MCF 10A (cell line): ENCODE measurements at regions not wholly inside any gene's neighbourhood (a gene's known extent, or its start where the extent isn't known, plus 50 kb on each side); places are given as distances from the start of the nearest gene placed in this dataset.

Experiments used
- BruUV-seq: library from RNA; stranded (reverse); fragments of 400-500 nt; replicated peaks from 2 replicates; lab custom pipeline; 2021; lab: Mats Ljungman, UMichigan
- CTCF ChIA-PET: fragments of 300-600 bp; sonication (Branson Sonifier 250); formaldehyde crosslinking; extraction: SDS; loops from one replicate; lab custom pipeline; 2021; ENCODE audit warnings: antibody characterized with exemption, inconsistent platforms; lab: Yijun Ruan, JAX
- POLR2A ChIA-PET: fragments of 300-600, 350-650 bp; sonication (Branson Sonifier 250); formaldehyde crosslinking; extraction: SDS; loops from one replicate; lab custom pipeline; 2020; ENCODE audit warnings: antibody characterized with exemption, inconsistent platforms; lab: Yijun Ruan, JAX
- DNase-seq: peaks from one replicate; pipeline ENCODE4 v3.0.0-alpha.2; 2018; ENCODE audit not compliant: unreplicated experiment
- H3K27ac Mint-ChIP-seq: one replicate; pipeline ENCODE4 v1.8.0; 2022; ENCODE audit warnings: mild to moderate bottlenecking, low read depth, mixed read lengths; ENCODE audit not compliant: unreplicated experiment
- H3K27me3 Mint-ChIP-seq: one replicate; pipeline ENCODE4 v1.8.0; 2022; ENCODE audit warnings: mixed read lengths; ENCODE audit not compliant: insufficient read depth, unreplicated experiment
- H3K36me3 Mint-ChIP-seq: one replicate; pipeline ENCODE4 v1.8.0; 2022; ENCODE audit warnings: mild to moderate bottlenecking, moderate library complexity, mixed read lengths; ENCODE audit not compliant: insufficient read depth, unreplicated experiment
- H3K4me1 Mint-ChIP-seq: one replicate; pipeline ENCODE4 v1.8.0; 2022; ENCODE audit warnings: mixed read lengths; ENCODE audit not compliant: insufficient read depth, unreplicated experiment
- H3K4me3 Mint-ChIP-seq: one replicate; pipeline ENCODE4 v1.8.0; 2022; ENCODE audit warnings: mild to moderate bottlenecking, moderate library complexity, mixed read lengths; ENCODE audit not compliant: unreplicated experiment
- H3K9me3 Mint-ChIP-seq: one replicate; pipeline ENCODE4 v1.8.0; 2022; ENCODE audit warnings: mixed read lengths; ENCODE audit not compliant: unreplicated experiment
- intact Hi-C: fragments of 100-400 bp; cut with micrococcal nuclease; formaldehyde crosslinking; loops from 2 replicates; pipeline ENCODE4 v1.14.1; 2022
- TF ChIP-seq, protein P1 (sequence below): fragments of 200-600 bp; IDR thresholded peaks from one replicate; pipeline ENCODE4 v1.8.0; 2022; ENCODE audit warnings: antibody characterized with exemption, mild to moderate bottlenecking; ENCODE audit not compliant: unreplicated experiment

DNA sequence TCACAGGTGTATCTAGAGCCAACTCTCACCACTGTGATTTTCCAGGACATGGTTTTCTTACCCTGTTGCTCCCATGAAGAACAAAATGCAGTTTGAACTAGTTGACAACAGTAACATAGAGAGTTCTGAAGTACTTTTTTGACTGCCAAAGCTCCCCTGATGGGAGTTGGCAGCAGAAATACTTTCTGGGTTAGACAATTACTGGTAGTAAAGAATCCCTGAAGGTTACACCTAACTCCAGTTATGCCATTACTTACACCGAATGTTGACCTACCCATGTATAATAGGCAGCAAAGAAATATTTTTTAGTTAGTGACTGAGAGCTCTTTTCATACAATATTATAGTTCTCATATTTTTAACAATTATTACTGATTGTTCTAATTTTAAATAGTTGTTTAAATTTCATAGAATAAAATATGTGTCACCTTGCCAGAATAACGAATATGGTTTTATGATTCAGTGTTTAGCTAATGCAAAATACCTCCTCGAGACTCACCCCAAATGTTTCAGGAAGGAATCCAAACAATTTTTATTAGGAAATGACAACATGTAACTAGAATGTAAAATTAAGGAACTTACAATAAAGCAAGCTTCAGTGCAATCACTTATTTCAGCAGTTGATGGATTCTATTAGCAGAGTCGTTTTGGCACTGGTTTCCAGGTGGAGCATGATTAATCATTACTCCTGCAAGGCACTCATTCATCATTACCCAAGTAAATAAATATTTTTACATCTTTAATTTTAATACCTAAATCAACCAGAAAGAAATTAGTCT lies 237.6 kb downstream of the MRPL39 start:
- TF ChIP-seq, protein P1, sequence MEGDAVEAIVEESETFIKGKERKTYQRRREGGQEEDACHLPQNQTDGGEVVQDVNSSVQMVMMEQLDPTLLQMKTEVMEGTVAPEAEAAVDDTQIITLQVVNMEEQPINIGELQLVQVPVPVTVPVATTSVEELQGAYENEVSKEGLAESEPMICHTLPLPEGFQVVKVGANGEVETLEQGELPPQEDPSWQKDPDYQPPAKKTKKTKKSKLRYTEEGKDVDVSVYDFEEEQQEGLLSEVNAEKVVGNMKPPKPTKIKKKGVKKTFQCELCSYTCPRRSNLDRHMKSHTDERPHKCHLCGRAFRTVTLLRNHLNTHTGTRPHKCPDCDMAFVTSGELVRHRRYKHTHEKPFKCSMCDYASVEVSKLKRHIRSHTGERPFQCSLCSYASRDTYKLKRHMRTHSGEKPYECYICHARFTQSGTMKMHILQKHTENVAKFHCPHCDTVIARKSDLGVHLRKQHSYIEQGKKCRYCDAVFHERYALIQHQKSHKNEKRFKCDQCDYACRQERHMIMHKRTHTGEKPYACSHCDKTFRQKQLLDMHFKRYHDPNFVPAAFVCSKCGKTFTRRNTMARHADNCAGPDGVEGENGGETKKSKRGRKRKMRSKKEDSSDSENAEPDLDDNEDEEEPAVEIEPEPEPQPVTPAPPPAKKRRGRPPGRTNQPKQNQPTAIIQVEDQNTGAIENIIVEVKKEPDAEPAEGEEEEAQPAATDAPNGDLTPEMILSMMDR: no peak
- H3K4me3 Mint-ChIP-seq: peak overlapping the region; percentile 30
- H3K9me3 Mint-ChIP-seq: no peaks in the 10 kb centered on the region
- peak; percentile 1 for DNase-seq
- peaks cover 15% of the 10 kb centered on the region for H3K4me1 Mint-ChIP-seq
- TSS peak; percentile 82 for BruUV-seq
- intact Hi-C loops: loop anchor here (10.0 kb wide), 1 partner anchor 45 kb away; no protein-coding TSS in a partner anchor
- peak overlapping the region; percentile 77 for H3K27ac Mint-ChIP-seq
- H3K27me3 Mint-ChIP-seq: no peaks in the 10 kb centered on the region
- CTCF ChIA-PET: interaction anchor here (0.7 to 1.2 kb wide), 4 partner anchors 9 to 42 kb away, joined by 3 read pairs; no protein-coding TSS in a partner anchor
- peaks cover 6% of the 10 kb centered on the region for H3K36me3 Mint-ChIP-seq
- POLR2A ChIA-PET: interaction anchor here (0.7 to 1.0 kb wide), 2 partner anchors 9 to 14 kb away, joined by 3 to 4 read pairs; no protein-coding TSS in a partner anchor

DNA sequence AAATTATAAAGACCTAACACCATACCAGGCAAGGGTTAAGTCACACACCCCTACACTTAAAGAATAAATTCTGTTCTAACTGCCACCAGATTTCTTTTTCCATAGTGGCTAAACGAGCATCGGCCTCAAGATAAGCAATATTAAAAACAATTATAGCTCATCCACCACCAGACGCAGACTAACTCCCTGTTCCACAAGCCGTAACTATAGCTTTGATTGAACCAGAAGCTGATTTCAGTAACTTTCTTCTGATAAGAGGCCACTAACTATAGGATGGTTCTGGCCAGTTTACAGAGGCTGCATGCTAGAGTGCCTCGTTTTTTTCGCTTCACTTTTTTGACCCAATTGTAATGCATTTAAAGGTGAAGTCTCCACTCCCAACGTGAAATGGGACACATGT lies 238.8 kb downstream of the MRPL39 start:
- no peaks in the 10 kb centered on the region for H3K9me3 Mint-ChIP-seq
- no peaks in the 10 kb centered on the region for H3K27me3 Mint-ChIP-seq
- peaks cover 9% of the 10 kb centered on the region for H3K4me1 Mint-ChIP-seq

DNA sequence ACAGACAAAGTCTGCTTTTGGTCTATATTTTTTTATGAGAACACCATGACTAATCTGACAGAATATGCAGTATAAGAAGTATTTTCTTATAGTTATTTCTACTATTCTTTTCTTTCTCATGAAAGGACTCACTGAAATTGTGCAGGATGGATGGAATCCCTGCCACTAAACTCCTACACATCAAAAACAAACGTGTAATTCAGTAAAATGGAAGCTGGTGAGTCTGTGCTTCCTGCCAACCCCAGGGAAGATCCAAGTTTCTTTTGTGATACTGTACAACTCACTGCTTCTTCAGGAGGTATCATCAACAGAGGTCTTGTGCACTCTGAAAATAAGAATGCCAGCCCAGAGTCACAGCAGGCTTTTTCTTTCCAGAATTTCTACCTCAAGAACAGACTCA lies 241.2 kb downstream of the MRPL39 start:
- Mint-ChIP-seq H3K4me1 (peaks cover 9% of the 10 kb centered on the region), H3K27me3 (no peaks in the 10 kb centered on the region), H3K36me3 (peaks cover 6% of the 10 kb centered on the region), H3K9me3 (peaks cover 7% of the 10 kb centered on the region), H3K4me3 (no peak overlapping the region), H3K27ac (no peak overlapping the region)
- DNase-seq: no peak
- intact Hi-C loops: no loop called here
- ChIA-PET POLR2A (interaction anchor here (0.6 kb wide), 1 partner anchor 235 kb away, joined by 3 read pairs; no protein-coding TSS in a partner anchor), CTCF (no interaction called here)
- no TSS peak for BruUV-seq
- TF ChIP-seq, protein P1: no peak

More for the DNA sequence above, 238.8 kb downstream of the MRPL39 start:
- no peak for DNase-seq
- Mint-ChIP-seq H3K27ac (no peak overlapping the region), H3K4me3 (no peak overlapping the region), H3K36me3 (peaks cover 6% of the 10 kb centered on the region)
- TF ChIP-seq, protein P1: no peak
- intact Hi-C loops: no loop called here
- ChIA-PET CTCF (interaction anchor here (1.1 to 1.2 kb wide), 2 partner anchors 37 to 85 kb away, joined by 3 to 5 read pairs; no protein-coding TSS in a partner anchor), POLR2A (no interaction called here)
- no TSS peak for BruUV-seq
